Sciatic nerve (tissue), 2 donors: ENCODE measurements at regions not wholly inside any gene's neighbourhood (a gene's known extent, or its start where the extent isn't known, plus 50 kb on each side); places are given as distances from the start of the nearest gene placed in this dataset.

Experiments used
- ATAC-seq: fragments of 200-7000 bp; cut with Tn5 transposase; one replicate; pipeline ENCODE4 v1.9.1; 2020; ENCODE audit warnings: mild to moderate bottlenecking, moderate library complexity
- DNase-seq: peaks from one replicate; pipeline ENCODE4 v3.0.0-alpha.2; 2020; ENCODE audit warnings: low spot score
- intact Hi-C: fragments of 100-400 bp; cut with DNase I; formaldehyde crosslinking; loops from one replicate; pipeline ENCODE4 v1.14.2; 2022
- donor health status: DM: no; HTN: no; CAD: no.
- donor health status: DM: no; HTN: no; CAD: no.

GRCh38 chr13:50098693-50099092 is 83.4 kb downstream of the KCNRG start:
- intact Hi-C loops = no loop called here

GRCh38 chr13:50099473-50099872 is 84.2 kb downstream of the KCNRG start:
- ATAC-seq (no peak), DNase-seq (no peak)
- intact Hi-C loops = no loop called here

More at GRCh38 chr13:50098693-50099092, 83.4 kb downstream of the KCNRG start:
- DNase-seq = no peak
- ATAC-seq = no peak

- intact Hi-C loops = no loop called here
- no peak for ATAC-seq
- DNase-seq = no peak
These were observed 86.3 kb downstream of the KCNRG start for GRCh38 chr13:50101590-50101989.

GRCh38 chr13:50104493-50104892 is 89.2 kb downstream of the KCNRG start:
- DNase-seq (no peak), ATAC-seq (no peak)
- intact Hi-C loops = no loop called here

GRCh38 chr13:50106559-50106958 is 91.3 kb downstream of the KCNRG start:
- ATAC-seq = no peak
- DNase-seq = no peak
- intact Hi-C loops = no loop called here

- intact Hi-C loops = no loop called here
- DNase-seq = no peak
- ATAC-seq = no peak
These were observed 92.0 kb downstream of the KCNRG start for GRCh38 chr13:50107205-50107604.

GRCh38 chr13:50114961-50115360 is 99.7 kb downstream of the KCNRG start:
- ATAC-seq (no peak), DNase-seq (no peak)
- intact Hi-C loops = no loop called here

GRCh38 chr13:50115695-50116094 is 100.5 kb downstream of the KCNRG start:
- DNase-seq = no peak
- ATAC-seq = no peak
- intact Hi-C loops = no loop called here

GRCh38 chr13:50116430-50116973 is 101.3 kb downstream of the KCNRG start:
- no peak for ATAC-seq
- intact Hi-C loops = no loop called here
- DNase-seq = no peak

- DNase-seq = no peak
- ATAC-seq = no peak
- intact Hi-C loops = no loop called here
These were observed 104.3 kb downstream of the KCNRG start for GRCh38 chr13:50119591-50119990.

- ATAC-seq (no peak), DNase-seq (no peak)
- intact Hi-C loops = no loop called here
These were observed 107.2 kb downstream of the KCNRG start for GRCh38 chr13:50122455-50122854.

- intact Hi-C loops = no loop called here
- ATAC-seq (no peak), DNase-seq (no peak)
These were observed 107.8 kb downstream of the KCNRG start for GRCh38 chr13:50123002-50123401.

GRCh38 chr13:50123515-50123861 is 108.2 kb downstream of the KCNRG start:
- intact Hi-C loops = no loop called here
- no peak for DNase-seq
- no peak for ATAC-seq

- intact Hi-C loops = no loop called here
- peak; percentile 98 for DNase-seq
- peak; percentile 93 for ATAC-seq
These were observed 108.8 kb downstream of the KCNRG start for GRCh38 chr13:50123862-50124535.

- intact Hi-C loops = no loop called here
- no peak for ATAC-seq
- DNase-seq = no peak
These were observed 109.5 kb downstream of the KCNRG start for GRCh38 chr13:50124536-50125303.

GRCh38 chr13:50125304-50125553 is 110.0 kb downstream of the KCNRG start:
- DNase-seq = no peak
- intact Hi-C loops = no loop called here
- no peak for ATAC-seq

GRCh38 chr13:50125554-50126262 is 110.5 kb downstream of the KCNRG start:
- intact Hi-C loops = no loop called here
- DNase-seq (peak; percentile 98), ATAC-seq (peak; percentile 73)

GRCh38 chr13:50126263-50126992 is 111.2 kb downstream of the KCNRG start:
- intact Hi-C loops = no loop called here
- no peak for DNase-seq
- ATAC-seq = no peak

GRCh38 chr13:50126993-50127725 is 111.9 kb downstream of the KCNRG start:
- ATAC-seq (no peak), DNase-seq (peak; percentile 80)
- intact Hi-C loops = no loop called here
